ENCODE measurements at regions not wholly inside any gene's neighbourhood (a gene's known extent, or its start where the extent isn't known, plus 50 kb on each side); places are given as distances from the start of the nearest gene placed in this dataset.

DNA sequence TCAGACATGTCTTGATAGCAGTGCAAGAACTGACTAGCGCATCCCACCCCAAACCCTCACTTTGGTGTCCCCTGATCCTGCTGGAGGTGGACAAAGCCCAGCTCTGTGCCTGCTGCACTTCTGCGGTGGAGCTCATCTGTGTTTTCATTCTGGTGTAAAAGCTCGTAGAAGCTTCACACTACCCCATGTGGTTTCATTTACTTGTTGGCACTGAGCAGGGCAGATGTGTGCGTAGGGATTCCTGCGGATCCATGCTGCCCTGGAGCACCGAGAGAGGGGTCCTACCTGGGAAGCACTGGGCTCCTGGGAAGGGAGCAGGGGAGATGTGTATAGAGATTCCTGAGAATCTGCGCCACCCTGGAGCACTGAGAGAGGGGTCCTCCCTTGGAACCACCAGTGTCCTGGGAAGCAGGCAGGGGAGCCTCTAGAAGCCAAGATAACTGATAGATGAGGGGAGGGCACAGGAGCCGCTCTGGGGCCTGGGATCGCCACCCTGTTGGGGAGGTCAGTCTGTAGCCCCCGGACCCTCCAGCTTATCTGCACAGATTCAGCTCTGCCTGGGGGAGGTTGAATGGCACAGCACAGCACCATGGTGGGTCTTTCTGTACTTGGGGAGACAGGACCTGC lies 106.9 kb upstream of the OTOS start:
- Histone ChIP-seq H3K27ac (ENCODE audit: low read depth, low read length) (no peak overlapping the region), H3K36me3 (ENCODE audit: insufficient read depth, low read length) (no peaks in the 10 kb centered on the region), H3K9ac (ENCODE audit: low read length) (no peak overlapping the region), H3K4me3 (ENCODE audit: low read depth in 1 of 2, low read length in 2 of 2) (no peak overlapping the region), H3K4me1 (ENCODE audit: insufficient read depth, low read length) (peaks cover 13% of the 10 kb centered on the region), H3K9me3 (ENCODE audit: low read length) (no peaks in the 10 kb centered on the region), H3K27me3 (ENCODE audit: control insufficient read depth in 1 of 2, insufficient read depth in 2 of 2, low read length in 2 of 2) (no peaks in the 10 kb centered on the region)

DNA sequence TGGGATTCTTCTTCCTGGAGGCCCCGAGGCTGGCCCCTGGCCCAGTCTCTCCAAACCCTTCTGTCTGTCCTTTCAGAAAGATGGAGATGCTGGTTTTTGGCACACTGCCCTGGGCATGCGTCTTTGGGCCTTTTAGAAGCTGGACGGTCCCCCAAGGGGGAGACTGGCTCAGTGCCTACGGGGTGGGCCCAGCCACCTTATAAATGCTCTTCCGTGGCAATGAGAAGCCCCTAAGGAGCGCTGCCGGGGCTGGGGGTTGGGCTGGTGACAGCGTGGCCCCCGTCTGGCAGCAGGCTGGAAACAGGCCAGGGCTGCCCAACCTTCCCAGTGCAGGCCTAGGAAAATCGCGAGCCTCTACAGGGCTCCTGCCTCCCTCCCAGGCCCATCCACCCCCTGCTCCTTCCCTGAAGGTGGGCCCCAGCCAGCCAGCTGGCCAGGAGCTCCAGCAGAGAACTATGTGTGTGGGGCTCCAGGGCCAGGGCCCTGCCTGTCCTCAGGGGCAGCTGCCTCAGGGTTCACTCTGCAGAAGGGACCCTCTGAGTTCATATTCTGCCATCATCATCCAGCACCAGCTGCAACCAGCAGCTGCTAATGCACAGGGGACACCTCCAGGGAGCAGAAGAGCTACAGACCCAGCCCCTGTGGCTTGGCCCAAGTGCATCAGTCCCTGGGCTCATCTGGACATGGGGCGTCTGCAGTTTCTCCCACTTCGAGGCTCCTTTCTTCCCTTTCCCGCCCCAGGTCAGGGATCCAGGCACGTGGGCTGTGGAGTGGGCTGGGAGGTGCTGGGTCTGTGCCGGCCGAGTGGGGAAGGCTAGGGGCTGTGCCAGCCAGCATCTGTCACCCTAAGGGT lies 107.6 kb upstream of the OTOS start:
- Histone ChIP-seq H3K4me3 (ENCODE audit: low read depth in 1 of 2, low read length in 2 of 2) (no peak overlapping the region), H3K27ac (ENCODE audit: low read depth, low read length) (no peak overlapping the region), H3K36me3 (ENCODE audit: insufficient read depth, low read length) (no peaks in the 10 kb centered on the region), H3K9me3 (ENCODE audit: low read length) (no peaks in the 10 kb centered on the region), H3K9ac (ENCODE audit: low read length) (no peak overlapping the region), H3K27me3 (ENCODE audit: control insufficient read depth in 1 of 2, insufficient read depth in 2 of 2, low read length in 2 of 2) (no peaks in the 10 kb centered on the region), H3K4me1 (ENCODE audit: insufficient read depth, low read length) (peaks cover 13% of the 10 kb centered on the region)

DNA sequence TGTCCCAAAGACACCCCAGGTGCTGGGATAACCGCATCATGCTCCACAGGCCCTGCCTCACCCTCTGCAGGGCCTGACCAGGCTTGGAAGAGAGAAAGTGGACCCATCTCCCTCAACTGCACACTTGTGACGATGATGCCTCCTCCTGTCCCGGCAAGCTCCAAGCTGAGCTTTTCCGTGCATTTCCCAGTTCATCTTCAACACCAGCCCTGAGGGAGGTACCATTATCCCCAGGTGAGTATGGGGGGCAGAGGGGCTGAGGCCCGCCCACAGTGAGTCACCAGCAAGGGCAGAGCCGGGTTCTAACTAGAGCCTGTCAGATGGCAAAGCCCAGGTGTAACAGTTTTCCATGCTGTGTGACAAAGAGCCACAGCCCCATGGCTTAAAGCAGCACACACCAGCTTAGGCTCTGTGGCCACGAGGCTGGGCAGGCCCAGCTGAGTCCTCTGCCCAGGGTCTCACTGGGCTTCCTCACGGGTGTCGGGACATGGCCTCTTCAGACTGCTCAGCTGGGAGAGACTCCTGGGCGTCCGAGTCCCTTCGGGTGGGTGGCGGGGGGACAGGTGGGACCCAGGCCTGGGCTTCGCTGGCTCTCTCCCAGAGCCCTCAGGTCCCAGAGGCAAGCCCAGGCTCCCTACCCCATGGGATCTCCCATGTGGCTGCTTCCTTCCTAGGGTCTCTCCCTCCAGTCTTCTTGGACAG lies 108.4 kb upstream of the OTOS start:
- H3K27me3 ChIP-seq (ENCODE audit: control insufficient read depth in 1 of 2, insufficient read depth in 2 of 2, low read length in 2 of 2): no peaks in the 10 kb centered on the region
- no peak overlapping the region for H3K27ac ChIP-seq (ENCODE audit: low read depth, low read length)
- H3K4me3 ChIP-seq (ENCODE audit: low read depth in 1 of 2, low read length in 2 of 2): no peak overlapping the region
- no peak overlapping the region for H3K9ac ChIP-seq (ENCODE audit: low read length)
- no peaks in the 10 kb centered on the region for H3K36me3 ChIP-seq (ENCODE audit: insufficient read depth, low read length)
- H3K4me1 ChIP-seq (ENCODE audit: insufficient read depth, low read length): peaks cover 13% of the 10 kb centered on the region
- no peaks in the 10 kb centered on the region for H3K9me3 ChIP-seq (ENCODE audit: low read length)

- Histone ChIP-seq H3K27ac (ENCODE audit: low read depth, low read length) (no peak overlapping the region), H3K9me3 (ENCODE audit: low read length) (no peaks in the 10 kb centered on the region), H3K9ac (ENCODE audit: low read length) (no peak overlapping the region), H3K27me3 (ENCODE audit: control insufficient read depth in 1 of 2, insufficient read depth in 2 of 2, low read length in 2 of 2) (no peaks in the 10 kb centered on the region), H3K4me1 (ENCODE audit: insufficient read depth, low read length) (peaks cover 13% of the 10 kb centered on the region), H3K4me3 (ENCODE audit: low read depth in 1 of 2, low read length in 2 of 2) (no peak overlapping the region), H3K36me3 (ENCODE audit: insufficient read depth, low read length) (no peaks in the 10 kb centered on the region)
Observed at GRCh38 chr2:240249423-240250149, 109.1 kb upstream of the OTOS start.

DNA sequence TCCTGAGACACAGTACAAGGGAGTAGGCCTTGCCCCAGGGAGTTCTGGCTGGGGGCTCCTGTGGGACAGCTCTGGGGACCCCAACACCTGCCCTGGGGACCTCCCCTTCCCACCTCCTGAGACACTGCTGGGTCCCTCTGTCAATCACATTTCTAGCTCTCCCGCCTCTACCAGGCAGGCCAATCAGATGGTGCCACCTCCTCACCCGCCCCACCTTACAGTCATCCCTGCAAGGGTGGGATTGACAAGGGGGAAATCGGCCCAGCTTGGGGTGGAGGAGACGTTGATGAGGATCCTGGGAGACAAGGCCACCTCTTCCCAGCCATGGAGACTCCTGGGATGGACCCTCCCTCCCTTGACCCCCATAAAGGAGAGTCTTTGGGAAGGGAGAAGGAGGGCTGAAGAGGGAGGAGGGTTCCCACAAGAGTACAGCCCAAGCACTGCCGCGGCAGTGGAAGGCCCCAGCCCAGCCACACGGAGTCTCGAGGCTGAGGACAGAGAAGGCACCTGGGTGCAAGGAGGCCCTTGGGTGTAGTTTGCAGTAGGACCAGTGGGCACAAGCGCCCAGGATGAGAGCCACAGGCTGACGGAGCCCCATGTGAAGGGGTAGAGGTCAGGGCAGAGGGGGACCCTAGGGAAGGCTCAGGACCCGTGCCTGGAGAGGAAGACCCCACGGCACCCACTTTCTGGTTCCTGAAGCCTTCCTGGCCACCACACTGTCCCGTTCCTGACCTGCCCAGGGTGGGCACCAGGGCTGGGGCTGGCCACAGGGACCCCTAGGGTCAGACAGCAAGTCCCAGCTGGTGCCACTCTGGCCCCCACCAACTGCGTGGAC lies 109.9 kb upstream of the OTOS start:
- no peaks in the 10 kb centered on the region for H3K27me3 ChIP-seq (ENCODE audit: control insufficient read depth in 1 of 2, insufficient read depth in 2 of 2, low read length in 2 of 2)
- no peak overlapping the region for H3K4me3 ChIP-seq (ENCODE audit: low read depth in 1 of 2, low read length in 2 of 2)
- H3K9ac ChIP-seq (ENCODE audit: low read length): no peak overlapping the region
- peaks cover 13% of the 10 kb centered on the region for H3K4me1 ChIP-seq (ENCODE audit: insufficient read depth, low read length)
- H3K36me3 ChIP-seq (ENCODE audit: insufficient read depth, low read length): no peaks in the 10 kb centered on the region
- H3K27ac ChIP-seq (ENCODE audit: low read depth, low read length): no peak overlapping the region
- H3K9me3 ChIP-seq (ENCODE audit: low read length): no peaks in the 10 kb centered on the region

DNA sequence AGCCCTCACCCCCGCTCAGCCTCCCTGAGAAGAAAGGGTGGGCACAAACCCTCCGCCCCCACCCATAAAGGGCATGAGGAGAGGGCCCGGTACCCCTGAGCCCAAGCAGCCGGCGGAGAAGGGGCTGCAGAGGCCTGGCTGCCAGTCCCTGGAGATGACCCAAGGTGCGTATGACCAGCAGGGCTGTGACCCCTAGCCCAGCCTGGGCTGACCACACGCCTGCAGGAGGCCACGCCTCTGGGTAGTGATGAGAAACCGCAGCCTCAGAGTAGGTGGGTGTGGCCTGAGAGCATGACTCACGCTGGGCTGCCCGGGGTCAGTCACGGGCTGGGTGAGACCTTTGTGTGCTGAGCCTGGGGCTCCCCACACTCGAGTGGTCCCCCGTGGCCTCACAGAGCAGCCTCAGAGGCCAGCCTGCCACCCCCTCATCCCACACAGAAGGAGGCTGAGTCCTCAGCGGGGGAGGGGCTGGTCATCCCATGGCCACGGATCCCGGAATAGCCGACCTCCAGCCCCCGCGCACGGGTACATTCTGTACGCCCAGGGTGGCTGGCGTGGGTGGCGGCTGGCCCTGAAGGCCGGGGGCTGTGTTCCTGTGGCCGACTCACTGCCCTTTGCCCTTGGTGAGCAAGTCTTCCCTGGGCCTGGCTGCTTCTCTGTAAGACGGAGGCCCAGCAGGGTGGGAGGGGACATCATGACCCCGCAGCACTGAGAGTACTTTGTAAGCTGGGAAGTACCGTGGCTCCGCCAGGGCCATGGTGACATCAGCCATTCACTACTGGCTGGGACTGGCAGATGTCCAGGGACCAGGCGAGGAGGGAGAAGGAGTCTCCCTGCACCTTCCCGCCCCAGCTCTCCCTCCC lies 110.8 kb upstream of the OTOS start:
- Histone ChIP-seq H3K9ac (ENCODE audit: low read length) (no peak overlapping the region), H3K4me1 (ENCODE audit: insufficient read depth, low read length) (peaks cover 13% of the 10 kb centered on the region)

GRCh38 chr2:240251848-240252190 lies 111.4 kb upstream of the OTOS start:
- no peak overlapping the region for H3K4me3 ChIP-seq (ENCODE audit: low read depth in 1 of 2, low read length in 2 of 2)
- H3K9ac ChIP-seq (ENCODE audit: low read length): no peak overlapping the region
- no peaks in the 10 kb centered on the region for H3K9me3 ChIP-seq (ENCODE audit: low read length)
- H3K36me3 ChIP-seq (ENCODE audit: insufficient read depth, low read length): no peaks in the 10 kb centered on the region
- H3K27ac ChIP-seq (ENCODE audit: low read depth, low read length): no peak overlapping the region
- H3K4me1 ChIP-seq (ENCODE audit: insufficient read depth, low read length): peaks cover 13% of the 10 kb centered on the region
- no peaks in the 10 kb centered on the region for H3K27me3 ChIP-seq (ENCODE audit: control insufficient read depth in 1 of 2, insufficient read depth in 2 of 2, low read length in 2 of 2)

More for the DNA sequence above, 110.8 kb upstream of the OTOS start:
- no peaks in the 10 kb centered on the region for H3K36me3 ChIP-seq (ENCODE audit: insufficient read depth, low read length)
- H3K27ac ChIP-seq (ENCODE audit: low read depth, low read length): no peak overlapping the region
- H3K9me3 ChIP-seq (ENCODE audit: low read length): no peaks in the 10 kb centered on the region
- H3K4me3 ChIP-seq (ENCODE audit: low read depth in 1 of 2, low read length in 2 of 2): no peak overlapping the region
- no peaks in the 10 kb centered on the region for H3K27me3 ChIP-seq (ENCODE audit: control insufficient read depth in 1 of 2, insufficient read depth in 2 of 2, low read length in 2 of 2)

DNA sequence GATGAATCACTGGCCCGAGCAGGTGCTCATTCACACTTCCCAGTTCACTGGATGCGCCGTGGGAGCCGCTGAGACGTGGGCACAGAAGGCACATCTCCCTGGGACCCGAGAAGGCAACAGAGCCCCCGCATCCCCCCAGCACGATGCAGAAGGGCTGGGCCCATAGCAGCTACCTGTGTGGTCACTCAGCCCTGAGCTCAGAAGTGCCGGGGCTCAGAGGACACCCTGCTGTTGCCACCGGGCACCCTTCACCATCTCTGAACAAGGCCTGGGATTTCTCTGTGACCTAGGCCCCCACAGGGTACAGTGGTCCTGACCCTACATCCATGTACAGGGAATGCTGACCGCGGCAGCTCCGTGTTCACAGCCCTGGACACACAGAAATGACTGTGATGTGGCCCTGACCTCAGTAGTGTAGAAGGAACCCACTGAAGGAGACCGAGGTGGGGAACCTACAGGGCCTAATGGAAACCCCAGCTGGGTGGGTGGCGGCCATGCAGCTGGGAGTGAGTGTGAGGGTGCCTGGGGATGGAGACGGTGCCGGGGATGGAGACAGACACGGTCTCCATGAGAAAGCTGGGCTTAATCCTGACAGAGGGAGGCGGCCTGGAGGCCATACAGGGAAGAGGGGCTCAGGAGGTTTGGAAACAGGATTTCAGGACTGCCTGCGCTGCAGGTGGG lies 111.9 kb upstream of the OTOS start:
- no peaks in the 10 kb centered on the region for H3K9me3 ChIP-seq (ENCODE audit: low read length)
- H3K36me3 ChIP-seq (ENCODE audit: insufficient read depth, low read length): no peaks in the 10 kb centered on the region
- no peak overlapping the region for H3K27ac ChIP-seq (ENCODE audit: low read depth, low read length)
- no peak overlapping the region for H3K9ac ChIP-seq (ENCODE audit: low read length)
- H3K4me3 ChIP-seq (ENCODE audit: low read depth in 1 of 2, low read length in 2 of 2): no peak overlapping the region
- peaks cover 13% of the 10 kb centered on the region for H3K4me1 ChIP-seq (ENCODE audit: insufficient read depth, low read length)
- no peaks in the 10 kb centered on the region for H3K27me3 ChIP-seq (ENCODE audit: control insufficient read depth in 1 of 2, insufficient read depth in 2 of 2, low read length in 2 of 2)

DNA sequence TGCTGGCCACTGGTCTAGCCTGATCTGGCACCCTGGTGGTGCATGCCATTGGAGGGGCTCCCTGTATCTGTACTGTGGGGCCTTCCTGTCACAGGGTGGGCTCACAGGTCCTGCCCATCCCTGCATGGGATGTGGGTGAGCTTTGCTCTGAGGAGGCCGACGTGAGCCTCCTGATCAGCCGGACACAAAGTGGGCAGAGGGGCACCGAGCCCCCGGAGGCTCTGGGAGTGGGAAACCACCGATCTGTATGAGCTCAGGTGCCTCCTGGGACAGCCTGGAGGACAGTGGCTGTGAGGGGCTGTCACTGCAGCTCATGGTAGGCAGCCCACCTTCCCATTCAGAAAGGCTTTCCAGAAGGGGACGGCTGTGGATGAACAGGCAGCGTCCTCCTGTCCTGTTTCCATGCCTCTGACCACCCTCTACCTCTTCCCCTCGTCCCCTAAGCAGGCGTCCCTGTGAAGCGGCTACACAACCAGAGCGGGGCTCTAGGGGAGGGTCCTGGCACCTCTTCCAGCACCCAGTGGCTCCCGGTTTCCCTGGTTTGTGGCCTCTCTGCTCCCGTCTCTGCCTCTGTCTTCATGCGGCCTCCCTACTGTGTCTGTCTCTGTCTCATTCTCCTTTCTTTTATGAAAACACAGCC lies 112.5 kb upstream of the OTOS start:
- Histone ChIP-seq H3K36me3 (ENCODE audit: insufficient read depth, low read length) (no peaks in the 10 kb centered on the region), H3K9ac (ENCODE audit: low read length) (no peak overlapping the region), H3K4me3 (ENCODE audit: low read depth in 1 of 2, low read length in 2 of 2) (no peak overlapping the region), H3K27me3 (ENCODE audit: control insufficient read depth in 1 of 2, insufficient read depth in 2 of 2, low read length in 2 of 2) (no peaks in the 10 kb centered on the region), H3K9me3 (ENCODE audit: low read length) (no peaks in the 10 kb centered on the region), H3K27ac (ENCODE audit: low read depth, low read length) (no peak overlapping the region), H3K4me1 (ENCODE audit: insufficient read depth, low read length) (peaks cover 13% of the 10 kb centered on the region)

Data from muscle layer of colon (tissue), 2 donors.